HG03342 (cell line): ENCODE measurements at regions not wholly inside any gene's neighbourhood (a gene's known extent, or its start where the extent isn't known, plus 50 kb on each side); places are given as distances from the start of the nearest gene placed in this dataset.
A peak's percentile ranks its signal among the peaks of the same experiment; 100 is the strongest.

Experiments used
- ATAC-seq: cut with Tn5 transposase; IDR thresholded peaks from one replicate; pipeline ENCODE4 v1.9.1; 2021; ENCODE audit warnings: mild to moderate bottlenecking, moderate library complexity; ENCODE audit not compliant: unreplicated experiment

DNA sequence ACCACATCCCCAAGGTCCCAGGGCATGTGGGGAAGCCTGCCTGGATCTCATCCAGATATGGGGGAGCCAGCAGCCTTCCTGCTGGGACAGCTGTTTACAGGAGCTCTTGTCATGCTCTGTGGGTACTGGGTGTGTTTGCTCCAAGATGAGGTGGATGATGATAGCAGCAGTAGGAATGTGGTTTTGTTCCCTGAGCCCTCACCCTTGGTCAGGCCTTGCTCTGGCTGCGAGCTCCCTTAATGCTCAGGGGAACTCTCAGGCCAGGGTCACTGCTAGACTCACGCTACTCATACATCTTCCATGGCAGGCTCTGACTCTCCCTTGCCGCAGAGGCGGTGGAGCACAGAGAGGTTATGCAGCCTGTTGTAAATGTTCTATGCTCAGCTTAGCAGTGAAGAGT lies 990.3 kb downstream of the AACS start:
- ATAC-seq = no peak

- ATAC-seq = no peak
These were observed 996.5 kb downstream of the AACS start for GRCh38 chr12:126061777-126062176.

- no peak for ATAC-seq
These were observed 998.8 kb downstream of the AACS start for GRCh38 chr12:126064028-126064427.

DNA sequence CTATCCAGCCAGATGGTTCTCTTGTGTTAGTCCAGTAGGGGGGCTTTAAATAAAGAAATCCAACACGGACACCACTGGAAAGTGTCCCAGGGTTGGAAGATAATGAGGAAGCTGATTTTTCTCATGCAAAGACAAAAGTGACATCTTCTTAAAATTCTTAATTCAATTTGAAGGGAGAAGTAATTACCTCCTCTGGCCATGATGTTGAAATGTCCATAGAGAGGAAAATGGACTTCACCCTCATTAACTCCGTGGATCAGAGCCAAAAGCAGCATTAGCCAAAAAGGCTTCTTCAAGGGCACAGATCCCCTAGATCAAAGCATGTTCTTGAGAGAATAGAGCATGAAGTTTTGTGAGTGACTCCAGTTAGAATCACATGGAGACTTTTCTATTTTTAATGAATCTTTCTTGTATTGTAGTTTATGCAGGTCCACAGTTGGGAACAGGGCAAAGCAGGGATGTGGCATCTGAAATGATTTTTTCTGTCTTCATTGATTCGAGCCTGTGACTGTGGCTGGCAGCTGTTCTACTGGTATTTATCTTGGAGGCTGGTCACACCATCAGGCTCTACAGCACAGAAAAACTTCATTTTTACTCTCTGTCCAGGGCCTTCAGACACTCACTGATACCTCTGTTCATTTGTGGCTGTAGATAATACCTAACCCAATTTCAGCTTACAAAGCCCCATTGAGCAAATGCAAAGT lies 1002.5 kb downstream of the AACS start:
- ATAC-seq = no peak

GRCh38 chr12:126069549-126070165 lies 1004.4 kb downstream of the AACS start:
- peak; percentile 64 for ATAC-seq

GRCh38 chr12:126076515-126076914 lies 1011.3 kb downstream of the AACS start:
- no peak for ATAC-seq

DNA sequence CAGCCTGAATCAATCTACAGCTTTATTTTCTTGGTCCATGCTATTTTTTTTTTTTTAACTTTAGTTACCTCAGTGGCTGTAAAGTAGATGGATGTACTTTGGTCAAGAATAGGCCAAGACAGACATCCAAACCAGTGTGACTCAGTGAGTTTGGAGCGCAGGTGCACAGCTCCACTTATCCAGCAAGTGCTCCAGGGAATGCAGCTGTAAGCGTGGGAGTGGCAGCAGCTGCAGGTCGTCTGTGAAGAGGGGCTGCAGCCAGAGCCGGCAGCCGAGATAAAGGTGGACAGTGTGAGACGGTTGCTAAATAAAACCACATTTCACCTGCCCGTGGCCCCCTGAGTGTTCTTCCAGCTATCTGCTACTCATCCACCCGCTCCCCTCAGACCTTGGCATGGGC lies 1018.7 kb downstream of the AACS start:
- ATAC-seq = no peak

GRCh38 chr12:126084480-126084879 lies 1019.2 kb downstream of the AACS start:
- no peak for ATAC-seq

DNA sequence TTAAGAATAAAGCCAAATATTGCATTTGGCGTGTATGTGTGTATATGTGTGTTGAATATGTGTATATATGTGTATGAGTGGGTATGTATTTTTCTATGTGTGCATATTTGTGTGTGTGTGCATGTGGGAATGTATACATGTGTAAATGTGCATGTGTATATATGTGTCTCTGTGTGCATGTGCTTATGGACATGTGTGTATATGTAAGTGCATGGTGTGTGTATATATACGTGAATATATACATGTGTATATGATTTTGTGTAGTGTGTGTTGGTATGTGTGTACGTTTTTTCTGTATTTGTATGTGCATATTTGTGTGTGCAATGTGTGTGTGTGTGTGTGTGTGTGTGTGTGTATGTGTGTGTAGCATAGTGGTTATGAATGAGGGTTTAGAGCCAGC lies 1021.0 kb downstream of the AACS start:
- no peak for ATAC-seq

GRCh38 chr12:126087692-126088091 lies 1022.5 kb downstream of the AACS start:
- ATAC-seq = no peak

DNA sequence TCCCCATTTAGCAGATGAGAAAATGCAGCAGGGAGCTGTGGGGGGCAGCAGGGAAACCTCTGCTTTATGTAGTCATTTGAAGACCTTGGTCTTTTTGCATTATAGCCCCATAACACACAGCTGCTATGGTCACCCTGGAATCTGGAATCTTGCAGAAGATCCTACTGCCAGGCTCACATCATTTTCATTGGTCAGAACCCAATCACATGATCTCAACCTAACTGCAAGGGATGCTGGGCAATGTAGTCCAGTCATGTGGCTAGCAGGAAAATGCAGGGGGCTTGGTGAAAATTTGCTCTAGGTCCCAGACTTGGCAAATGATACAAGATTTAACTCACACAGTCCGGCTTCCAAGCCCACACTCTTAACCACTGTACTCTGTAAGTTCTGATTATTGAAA lies 1028.7 kb downstream of the AACS start:
- no peak for ATAC-seq

- ATAC-seq = no peak
These were observed 1030.7 kb downstream of the AACS start for GRCh38 chr12:126095748-126096510.

DNA sequence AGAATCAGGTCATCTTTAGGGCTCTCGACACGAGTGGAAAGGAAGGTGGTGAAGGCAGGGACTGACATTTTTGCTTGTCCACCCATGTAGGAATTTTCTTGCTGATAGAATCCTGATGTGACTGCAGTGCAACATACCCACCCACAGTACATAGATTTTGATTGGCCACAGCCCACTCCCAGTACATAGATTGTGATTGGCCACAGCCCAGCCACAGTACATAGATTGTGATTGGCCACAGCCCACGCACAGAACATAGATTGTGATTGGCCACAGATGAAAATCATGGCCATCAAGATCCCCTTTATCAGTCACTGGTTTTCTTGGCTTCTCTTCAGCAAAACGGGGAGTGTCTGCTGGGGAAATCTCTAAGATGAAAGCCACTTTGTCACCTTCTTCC lies 1041.5 kb downstream of the AACS start:
- ATAC-seq = no peak

- ATAC-seq = no peak
These were observed 1042.4 kb downstream of the AACS start for GRCh38 chr12:126107659-126108058.

- no peak for ATAC-seq
These were observed 1043.0 kb downstream of the AACS start for GRCh38 chr12:126108247-126108646.

- ATAC-seq = no peak
These were observed 1046.9 kb downstream of the AACS start for GRCh38 chr12:126112141-126112540.

DNA sequence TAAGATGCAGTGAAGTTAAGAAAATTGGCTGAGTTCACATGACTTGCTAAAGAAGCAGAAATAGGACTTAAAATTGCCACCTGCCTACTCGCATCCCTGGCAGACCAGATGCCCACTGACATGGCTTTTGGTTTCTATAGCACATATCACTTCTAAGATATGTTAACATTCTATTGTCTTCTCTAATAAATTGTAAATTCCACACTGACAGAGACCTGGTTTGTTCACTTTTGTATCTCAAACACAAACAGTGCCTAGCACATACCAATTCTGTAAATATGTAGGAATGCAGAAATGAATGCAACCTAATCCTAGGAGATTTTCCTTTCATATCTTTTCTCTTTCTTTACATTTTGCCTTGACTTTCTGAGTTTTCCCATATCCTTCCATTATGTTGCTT lies 1047.6 kb downstream of the AACS start:
- ATAC-seq = no peak

DNA sequence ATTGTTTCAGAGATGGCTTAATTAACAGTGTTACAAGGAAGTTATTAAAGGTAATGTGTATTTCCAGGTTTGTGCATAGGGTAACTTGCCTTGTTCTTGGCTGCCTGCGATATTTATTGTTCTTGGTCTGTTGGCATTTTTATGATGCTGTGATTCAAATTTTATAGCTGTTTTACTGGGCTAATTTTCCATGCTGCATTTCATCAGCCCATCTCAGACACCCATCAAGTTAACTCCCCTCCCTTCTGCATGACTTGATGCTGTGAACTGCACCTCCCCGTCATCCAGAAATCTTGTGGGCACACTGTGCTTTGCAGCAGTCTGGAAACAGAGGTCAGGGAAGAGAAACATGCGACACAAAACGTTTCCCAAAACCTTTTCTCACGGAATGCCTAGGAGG lies 1049.2 kb downstream of the AACS start:
- no peak for ATAC-seq

- ATAC-seq = no peak
These were observed 1052.3 kb downstream of the AACS start for GRCh38 chr12:126117502-126117901.

DNA sequence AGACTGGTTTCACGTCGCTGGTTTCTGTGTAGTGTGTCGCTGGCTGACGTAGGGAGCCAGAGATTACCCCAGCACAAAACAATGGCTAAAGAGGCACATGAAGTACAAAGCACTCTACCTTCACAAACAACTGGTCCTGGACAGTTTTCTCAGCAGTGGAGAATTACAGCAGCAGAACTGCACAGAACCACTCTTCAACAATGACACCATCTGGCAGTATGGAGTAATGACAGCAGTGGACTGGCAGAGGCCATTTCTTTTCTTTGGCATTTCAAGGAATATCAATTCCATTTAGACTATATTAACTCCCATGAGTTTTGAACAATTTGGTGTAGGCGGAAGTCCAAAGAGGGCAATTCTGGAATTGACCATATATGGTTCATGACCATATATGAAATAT lies 1074.1 kb downstream of the AACS start:
- ATAC-seq = no peak

DNA sequence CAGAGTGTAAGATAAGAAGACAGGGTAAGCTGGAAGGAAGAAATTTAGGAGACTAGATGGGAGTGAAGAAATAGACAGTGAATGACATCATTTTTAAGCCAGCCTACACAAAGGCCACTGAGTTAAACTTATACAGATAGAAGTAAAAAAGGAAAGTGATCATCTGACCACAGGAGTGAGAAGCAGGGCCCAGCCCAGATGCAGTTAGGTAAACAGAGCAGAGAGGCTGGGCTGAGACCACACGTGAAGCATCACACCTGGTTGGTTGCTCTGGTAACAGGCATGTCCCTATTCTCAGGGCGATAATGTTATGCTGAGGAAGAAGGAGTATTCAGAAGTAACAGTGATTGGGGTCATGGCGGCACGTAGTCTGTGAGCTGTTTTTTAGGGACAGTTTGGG lies 1079.4 kb downstream of the AACS start:
- ATAC-seq = no peak

GRCh38 chr12:126147321-126147720 lies 1082.1 kb downstream of the AACS start:
- no peak for ATAC-seq
